Stomach smooth muscle (tissue), 2 donors: ENCODE measurements at regions not wholly inside any gene's neighbourhood (a gene's known extent, or its start where the extent isn't known, plus 50 kb on each side); places are given as distances from the start of the nearest gene placed in this dataset.
"Not testable (repeated sequence)": the region's sequence is repeated elsewhere in the genome, so short reads cannot be mapped to it uniquely, and the experiment has no call there.

Source experiments
- H3K27ac ChIP-seq: one replicate; pipeline ENCODE4 v1.7.0; 2013; ENCODE audit warnings: mild to moderate bottlenecking, low read length, inconsistent platforms
- H3K27me3 ChIP-seq, 2 donors: one replicate each; pipeline ENCODE4 v1.7.0; 2013; ENCODE audit warnings: low read length in 2 of 2; ENCODE audit not compliant: insufficient read depth in 2 of 2, control insufficient read depth in 1 of 2
- H3K36me3 ChIP-seq, 2 donors: one replicate each; pipeline ENCODE4 v1.7.0; 2013; ENCODE audit warnings: low read length in 2 of 2; ENCODE audit not compliant: control insufficient read depth in 2 of 2, insufficient read depth in 2 of 2
- H3K4me1 ChIP-seq: one replicate; pipeline ENCODE4 v1.7.0; 2013; ENCODE audit warnings: low read length; ENCODE audit not compliant: control insufficient read depth, insufficient read depth
- H3K4me3 ChIP-seq, 2 donors: one replicate each; pipeline ENCODE4 v1.7.0; 2013; ENCODE audit warnings: low read length in 2 of 2
- H3K9ac ChIP-seq, 2 donors: one replicate each; pipeline ENCODE4 v1.7.0; 2013; ENCODE audit warnings: low read length in 2 of 2, mild to moderate bottlenecking in 1 of 2
- H3K9me3 ChIP-seq, 2 donors: one replicate each; pipeline ENCODE4 v1.7.0; 2013; ENCODE audit warnings: low read length in 2 of 2; ENCODE audit not compliant: control insufficient read depth in 2 of 2
- donor health status: healthy.
- donor health status: Pancreatic carcinoma.

- H3K4me3 ChIP-seq: no peak overlapping the region
- peaks cover 9% of the 10 kb centered on the region for H3K4me1 ChIP-seq
- no peak overlapping the region for H3K27ac ChIP-seq
Observed at GRCh38 chr7:36048902-36049240, 104.2 kb upstream of the EEPD1 start.

GRCh38 chr7:36051501-36051900 lies 101.6 kb upstream of the EEPD1 start:
- Histone ChIP-seq H3K9me3 (no peaks in the 10 kb centered on the region), H3K4me3 (no peak overlapping the region), H3K36me3 (no peaks in the 10 kb centered on the region), H3K4me1 (peaks cover 3% of the 10 kb centered on the region), H3K9ac (no peak overlapping the region), H3K27ac (no peak overlapping the region), H3K27me3 (no peaks in the 10 kb centered on the region)

More at GRCh38 chr7:36048902-36049240, 104.2 kb upstream of the EEPD1 start:
- Histone ChIP-seq H3K36me3 (no peaks in the 10 kb centered on the region), H3K27me3 (no peaks in the 10 kb centered on the region), H3K9me3 (no peaks in the 10 kb centered on the region), H3K9ac (no peak overlapping the region)

DNA sequence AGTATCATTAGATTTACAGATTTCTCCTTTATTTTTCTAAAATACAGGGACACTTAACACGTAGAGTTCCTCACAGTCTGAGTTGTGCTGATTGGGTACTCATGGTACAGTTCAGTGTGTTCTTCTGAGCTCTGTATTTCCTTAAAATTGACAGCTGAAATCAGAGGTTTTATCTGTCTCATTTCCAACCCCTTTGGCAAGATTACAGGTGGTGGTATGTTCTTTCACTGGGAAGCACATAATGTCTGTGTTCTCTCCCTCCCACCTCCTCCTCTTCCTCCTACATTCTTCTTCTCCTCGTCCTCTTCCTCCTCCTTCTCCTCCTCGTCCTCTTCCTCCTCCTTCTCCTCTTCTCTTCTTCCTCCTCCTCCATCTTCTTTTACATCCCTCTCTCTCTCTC lies 99.5 kb upstream of the EEPD1 start:
- no peaks in the 10 kb centered on the region for H3K9me3 ChIP-seq
- H3K4me1 ChIP-seq: no peaks in the 10 kb centered on the region
- H3K9ac ChIP-seq: no peak overlapping the region
- H3K27me3 ChIP-seq: no peaks in the 10 kb centered on the region
- H3K36me3 ChIP-seq: no peaks in the 10 kb centered on the region
- H3K27ac ChIP-seq: no peak overlapping the region
- no peak overlapping the region for H3K4me3 ChIP-seq

GRCh38 chr7:36054637-36055036 lies 98.4 kb upstream of the EEPD1 start:
- Histone ChIP-seq H3K9ac (no peak overlapping the region), H3K27ac (no peak overlapping the region), H3K4me3 (no peak overlapping the region), H3K36me3 (no peaks in the 10 kb centered on the region), H3K4me1 (no peaks in the 10 kb centered on the region), H3K9me3 (no peaks in the 10 kb centered on the region), H3K27me3 (no peaks in the 10 kb centered on the region)

DNA sequence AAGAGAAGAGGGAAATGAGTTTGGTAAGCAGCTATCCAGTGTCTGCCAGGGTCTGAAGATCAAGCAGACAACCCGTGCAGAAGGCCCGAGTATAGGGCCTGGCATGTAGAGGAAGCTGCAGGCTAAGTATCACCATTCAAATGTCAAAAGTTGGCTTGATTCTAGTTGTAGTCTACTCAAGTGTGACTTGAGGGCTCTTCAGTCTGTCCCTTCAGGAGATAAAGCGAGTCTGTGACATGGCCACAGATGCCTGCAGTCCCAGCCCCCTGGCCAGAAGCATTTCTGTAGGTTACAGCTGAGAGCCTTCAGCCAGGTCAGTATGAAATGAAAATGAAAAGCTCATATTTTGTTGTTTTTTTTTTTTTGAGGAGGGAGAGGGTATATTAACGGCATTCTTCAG lies 97.8 kb upstream of the EEPD1 start:
- Histone ChIP-seq H3K36me3 (no peaks in the 10 kb centered on the region), H3K9ac (no peak overlapping the region), H3K4me3 (no peak overlapping the region), H3K27me3 (no peaks in the 10 kb centered on the region), H3K27ac (no peak overlapping the region), H3K9me3 (no peaks in the 10 kb centered on the region), H3K4me1 (no peaks in the 10 kb centered on the region)

DNA sequence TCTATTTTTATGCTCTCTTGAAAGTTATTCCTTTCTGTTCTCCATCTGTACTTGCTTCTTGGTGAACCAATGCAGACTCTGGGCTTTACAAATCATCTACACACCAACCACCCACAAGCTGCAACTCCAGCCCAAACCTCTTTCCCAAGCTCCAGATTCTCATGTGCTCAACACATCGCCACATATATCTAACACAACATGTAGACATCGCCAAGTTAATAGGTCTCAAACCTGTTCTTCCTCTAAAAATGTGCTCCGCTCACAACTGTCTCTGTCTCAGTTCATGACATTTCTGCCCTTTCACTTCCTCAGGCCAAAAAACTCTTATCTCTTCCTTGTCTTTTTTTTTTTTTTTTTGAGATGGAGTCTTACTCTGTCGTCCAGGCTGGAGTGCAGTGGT lies 95.7 kb upstream of the EEPD1 start:
- H3K4me3 ChIP-seq: no peak overlapping the region
- no peaks in the 10 kb centered on the region for H3K4me1 ChIP-seq
- H3K9ac ChIP-seq: no peak overlapping the region
- no peaks in the 10 kb centered on the region for H3K9me3 ChIP-seq
- no peaks in the 10 kb centered on the region for H3K36me3 ChIP-seq
- H3K27me3 ChIP-seq: no peaks in the 10 kb centered on the region
- H3K27ac ChIP-seq: no peak overlapping the region

- H3K4me3 ChIP-seq: no peak overlapping the region
- no peaks in the 10 kb centered on the region for H3K27me3 ChIP-seq
- H3K9ac ChIP-seq: no peak overlapping the region
- no peak overlapping the region for H3K27ac ChIP-seq
- no peaks in the 10 kb centered on the region for H3K36me3 ChIP-seq
- no peaks in the 10 kb centered on the region for H3K4me1 ChIP-seq
- no peaks in the 10 kb centered on the region for H3K9me3 ChIP-seq
Observed at GRCh38 chr7:36058020-36058592, 94.9 kb upstream of the EEPD1 start.

GRCh38 chr7:36060388-36060787 lies 92.7 kb upstream of the EEPD1 start:
- not testable (repeated sequence) for H3K9me3 ChIP-seq, H3K36me3 ChIP-seq, H3K27ac ChIP-seq

DNA sequence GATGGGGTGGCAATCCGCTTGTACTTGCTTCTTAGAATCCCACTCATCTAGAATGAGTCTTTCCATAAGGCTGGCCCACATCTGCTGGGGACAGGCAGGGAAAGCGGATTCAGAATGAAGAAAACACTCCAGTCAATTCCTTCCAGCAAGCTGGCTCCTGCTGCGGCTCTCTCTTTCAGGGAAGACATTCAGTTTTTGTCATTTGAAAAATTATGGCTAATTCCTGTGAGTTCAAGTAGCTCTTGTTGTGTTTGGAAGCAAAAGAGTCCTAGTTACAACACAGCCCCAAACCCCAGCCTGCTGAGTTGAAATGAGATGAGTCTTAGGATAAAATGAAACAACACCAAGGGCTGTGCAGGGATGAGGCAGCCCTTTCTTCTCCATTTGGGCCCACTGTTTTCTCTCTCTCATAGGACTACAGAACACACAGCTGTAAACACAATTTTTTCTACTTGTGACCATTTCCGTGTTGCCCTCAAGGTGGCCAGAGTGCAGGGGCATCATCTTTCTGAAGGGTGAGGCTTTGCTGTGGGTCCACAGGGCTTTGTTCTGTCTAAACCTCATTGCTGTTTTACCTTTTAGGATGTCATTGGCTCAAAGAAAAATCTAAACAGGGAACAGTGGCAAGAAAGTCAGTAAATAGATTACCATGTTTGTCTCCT lies 90.8 kb upstream of the EEPD1 start:
- H3K36me3 ChIP-seq: no peaks in the 10 kb centered on the region
- no peaks in the 10 kb centered on the region for H3K4me1 ChIP-seq
- H3K9me3 ChIP-seq: no peaks in the 10 kb centered on the region
- no peaks in the 10 kb centered on the region for H3K27me3 ChIP-seq
- no peak overlapping the region for H3K4me3 ChIP-seq
- H3K9ac ChIP-seq: no peak overlapping the region
- H3K27ac ChIP-seq: no peak overlapping the region

More at GRCh38 chr7:36060388-36060787, 92.7 kb upstream of the EEPD1 start:
- H3K27me3 ChIP-seq, H3K4me1 ChIP-seq, H3K4me3 ChIP-seq, H3K9ac ChIP-seq: not testable (repeated sequence)

DNA sequence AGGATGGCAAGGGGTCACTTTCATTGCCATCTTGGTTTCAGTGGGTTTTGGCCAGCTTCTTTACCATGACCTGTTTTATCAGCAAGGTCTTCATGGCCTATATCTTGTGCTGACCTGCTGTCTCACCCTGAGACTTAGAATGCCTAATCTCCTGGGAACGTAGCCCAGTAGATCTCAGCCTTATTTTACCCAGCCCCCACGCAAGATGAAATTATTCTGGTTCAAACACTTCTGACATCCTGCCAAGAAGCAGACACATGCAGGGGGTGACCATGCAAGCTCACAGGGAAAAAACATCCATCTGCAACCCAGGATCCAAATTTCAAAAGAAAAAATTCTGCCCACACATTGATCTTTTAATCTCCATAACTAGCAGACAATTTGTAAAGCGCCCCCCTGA lies 88.4 kb upstream of the EEPD1 start:
- no peaks in the 10 kb centered on the region for H3K4me1 ChIP-seq
- H3K27me3 ChIP-seq: no peaks in the 10 kb centered on the region
- H3K27ac ChIP-seq: no peak overlapping the region
- H3K4me3 ChIP-seq: no peak overlapping the region
- H3K36me3 ChIP-seq: no peaks in the 10 kb centered on the region
- no peaks in the 10 kb centered on the region for H3K9me3 ChIP-seq
- no peak overlapping the region for H3K9ac ChIP-seq

GRCh38 chr7:36065563-36066342 lies 87.3 kb upstream of the EEPD1 start:
- H3K4me1 ChIP-seq, H3K9me3 ChIP-seq, H3K36me3 ChIP-seq, H3K27me3 ChIP-seq, H3K9ac ChIP-seq, H3K4me3 ChIP-seq, H3K27ac ChIP-seq: not testable (repeated sequence)
